Brain microvascular endothelial cell (primary cell): ENCODE measurements at regions not wholly inside any gene's neighbourhood (a gene's known extent, or its start where the extent isn't known, plus 50 kb on each side); places are given as distances from the start of the nearest gene placed in this dataset.
"Not testable (repeated sequence)": the region's sequence is repeated elsewhere in the genome, so short reads cannot be mapped to it uniquely, and the experiment has no call there.

Experiments used
- DNase-seq: peaks from one replicate; pipeline ENCODE4 v3.0.0-alpha.2; 2020
- H3K27ac ChIP-seq: fragments of 250-450 bp; sonication (Bioruptor Pico); 2 replicates; pipeline ENCODE4 v1.5.1; 2020; ENCODE audit warnings: mild to moderate bottlenecking, moderate library complexity
- H3K27me3 ChIP-seq: fragments of 250-450 bp; sonication (Bioruptor Pico); replicated peaks from 2 replicates; pipeline ENCODE4 v1.5.1; 2020; ENCODE audit warnings: mild to moderate bottlenecking
- H3K36me3 ChIP-seq: fragments of 250-450 bp; sonication (Bioruptor Pico); replicated peaks from 2 replicates; pipeline ENCODE4 v1.5.1; 2020; ENCODE audit warnings: mild to moderate bottlenecking
- H3K4me3 ChIP-seq: 2 replicates; pipeline ENCODE4 v1.5.1; 2011; ENCODE audit warnings: low read depth, mild to moderate bottlenecking, control low read depth, low read length, moderate library complexity
- in situ Hi-C: cut with HindIII; loops from 2 replicates; pipeline ENCODE4 v1.10.0; 2017; ENCODE audit warnings: low sequenced_read_pairs, low pct_ligation_motif_present
- TF ChIP-seq, protein P1 (sequence below): IDR thresholded peaks from 2 replicates; pipeline ENCODE4 v1.5.1; 2011; ENCODE audit warnings: low read depth, mild to moderate bottlenecking, moderate library complexity, low read length, control low read depth, inconsistent platforms; ENCODE audit errors: missing control alignments

DNA sequence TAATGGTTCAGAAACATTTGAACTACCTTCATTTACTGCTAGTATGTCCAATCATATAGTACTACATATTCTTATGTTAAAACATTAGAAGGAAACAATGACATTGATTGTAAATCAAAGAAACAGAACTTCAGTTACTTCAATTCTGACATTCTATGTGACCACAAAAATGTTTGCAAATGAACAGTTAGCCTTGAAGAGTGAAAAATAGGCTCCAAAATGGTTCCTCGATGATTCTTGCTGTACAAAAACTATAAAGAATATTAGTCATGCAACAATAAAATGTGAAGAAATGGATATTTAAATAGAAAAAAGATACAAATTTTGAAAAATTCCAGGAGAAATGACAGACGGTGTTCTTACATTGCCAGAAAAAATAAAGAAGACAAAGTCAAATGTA, 686.9 kb downstream of the BCKDHB start:
- TF ChIP-seq, protein P1, sequence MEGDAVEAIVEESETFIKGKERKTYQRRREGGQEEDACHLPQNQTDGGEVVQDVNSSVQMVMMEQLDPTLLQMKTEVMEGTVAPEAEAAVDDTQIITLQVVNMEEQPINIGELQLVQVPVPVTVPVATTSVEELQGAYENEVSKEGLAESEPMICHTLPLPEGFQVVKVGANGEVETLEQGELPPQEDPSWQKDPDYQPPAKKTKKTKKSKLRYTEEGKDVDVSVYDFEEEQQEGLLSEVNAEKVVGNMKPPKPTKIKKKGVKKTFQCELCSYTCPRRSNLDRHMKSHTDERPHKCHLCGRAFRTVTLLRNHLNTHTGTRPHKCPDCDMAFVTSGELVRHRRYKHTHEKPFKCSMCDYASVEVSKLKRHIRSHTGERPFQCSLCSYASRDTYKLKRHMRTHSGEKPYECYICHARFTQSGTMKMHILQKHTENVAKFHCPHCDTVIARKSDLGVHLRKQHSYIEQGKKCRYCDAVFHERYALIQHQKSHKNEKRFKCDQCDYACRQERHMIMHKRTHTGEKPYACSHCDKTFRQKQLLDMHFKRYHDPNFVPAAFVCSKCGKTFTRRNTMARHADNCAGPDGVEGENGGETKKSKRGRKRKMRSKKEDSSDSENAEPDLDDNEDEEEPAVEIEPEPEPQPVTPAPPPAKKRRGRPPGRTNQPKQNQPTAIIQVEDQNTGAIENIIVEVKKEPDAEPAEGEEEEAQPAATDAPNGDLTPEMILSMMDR, result no peak
- no peak overlapping the region for H3K27ac ChIP-seq
- H3K27me3 ChIP-seq, result no peaks in the 10 kb centered on the region
- no peak for DNase-seq
- H3K36me3 ChIP-seq, result no peaks in the 10 kb centered on the region
- in situ Hi-C loops, result no loop called here
- no peak overlapping the region for H3K4me3 ChIP-seq

DNA sequence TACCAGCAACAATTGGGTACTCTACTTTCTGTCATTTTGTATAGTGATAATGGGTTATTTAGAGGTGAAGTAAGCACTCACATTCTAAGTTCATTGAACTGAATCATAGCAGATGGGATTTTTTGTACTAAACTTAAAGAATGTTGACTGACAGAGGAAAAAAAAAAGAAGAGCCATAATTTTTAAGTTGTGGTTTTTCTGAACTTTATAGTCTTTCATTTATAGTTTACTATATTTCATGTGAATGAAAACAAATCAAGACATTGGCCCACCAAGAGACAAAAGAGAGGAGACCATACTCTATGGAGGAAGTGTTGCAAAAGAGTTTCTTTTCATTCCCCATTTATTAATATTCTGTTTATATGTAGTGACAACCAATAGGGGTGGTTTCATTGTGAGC, 685.7 kb downstream of the BCKDHB start:
- Histone ChIP-seq H3K27ac (no peak overlapping the region), H3K27me3 (no peaks in the 10 kb centered on the region), H3K36me3 (no peaks in the 10 kb centered on the region), H3K4me3 (no peak overlapping the region)
- in situ Hi-C loops, result no loop called here
- no peak for DNase-seq
- TF ChIP-seq, protein P1, result no peak

DNA sequence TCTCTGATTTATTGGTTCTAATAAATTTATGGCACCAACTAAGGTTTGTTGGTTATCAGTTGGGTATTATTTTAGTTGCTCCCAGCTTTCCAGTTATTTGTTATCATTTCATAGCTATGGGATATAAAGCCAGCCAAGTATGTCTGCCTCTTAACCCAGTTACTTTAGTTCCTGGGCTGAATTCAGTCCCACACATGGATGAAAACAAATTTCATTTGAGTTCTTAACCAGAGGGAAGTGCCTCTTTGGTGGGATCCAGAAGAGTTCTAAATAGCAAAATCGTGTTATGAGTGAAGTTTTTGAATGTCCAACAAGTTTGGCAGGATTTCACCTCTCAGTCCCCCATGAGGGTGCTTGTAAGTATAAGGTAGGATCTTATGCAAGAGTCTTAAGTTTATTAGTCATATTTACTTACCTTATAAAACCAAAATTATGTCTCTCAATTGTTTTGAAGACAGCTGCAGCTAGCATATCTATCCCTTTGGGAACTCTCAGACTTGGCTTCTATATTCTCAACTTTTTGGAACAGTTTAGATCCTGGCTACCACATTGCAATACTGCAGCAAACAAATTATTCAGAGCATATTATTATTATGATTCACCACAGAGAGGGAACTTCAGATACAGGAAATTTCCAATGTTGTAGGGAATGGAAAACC, 683.6 kb downstream of the BCKDHB start:
- H3K36me3 ChIP-seq, result no peaks in the 10 kb centered on the region
- H3K4me3 ChIP-seq, result no peak overlapping the region
- in situ Hi-C loops, result no loop called here
- no peak for DNase-seq
- no peak overlapping the region for H3K27ac ChIP-seq
- TF ChIP-seq, protein P1, result no peak
- no peaks in the 10 kb centered on the region for H3K27me3 ChIP-seq

DNA sequence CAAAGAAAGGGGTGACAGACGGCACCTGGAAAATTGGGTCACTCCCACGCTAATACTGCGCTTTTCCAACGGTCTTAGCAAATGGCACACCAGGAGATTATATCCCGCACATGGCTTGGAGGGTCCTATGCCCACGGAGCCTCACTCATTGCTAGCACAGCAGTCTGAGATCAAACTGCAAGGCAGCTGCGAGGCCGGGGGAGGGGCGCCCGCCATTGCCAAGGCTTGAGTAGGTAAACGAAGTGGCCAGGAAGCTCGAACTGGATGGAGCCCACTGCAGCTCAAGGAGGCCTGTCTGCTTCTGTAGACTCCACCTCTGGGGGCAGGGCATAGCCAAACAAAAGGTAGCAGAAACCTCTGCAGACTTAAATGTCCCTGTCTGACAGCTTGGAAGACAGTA, 676.8 kb downstream of the BCKDHB start:
- in situ Hi-C loops, H3K36me3 ChIP-seq, H3K4me3 ChIP-seq, H3K27me3 ChIP-seq, H3K27ac ChIP-seq, DNase-seq: not testable (repeated sequence)

DNA sequence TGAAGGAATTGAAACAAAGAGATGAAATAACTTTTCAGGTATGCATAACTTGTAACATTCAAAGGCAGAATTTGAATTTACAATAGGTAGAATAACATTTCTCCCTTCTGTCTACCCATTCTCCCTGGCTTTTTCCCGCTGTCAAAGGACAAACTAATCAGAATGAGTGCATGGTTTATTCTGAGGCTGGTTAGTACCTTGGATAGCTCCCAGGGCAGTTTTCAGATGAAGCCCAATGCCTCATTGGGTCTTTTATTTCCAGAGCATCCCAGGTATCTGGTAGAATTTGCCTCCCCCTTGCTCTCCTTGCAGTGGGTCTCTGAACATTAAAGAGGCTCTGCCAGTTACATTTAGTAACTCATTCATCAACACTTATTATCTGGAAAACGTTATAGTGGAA, 665.5 kb downstream of the BCKDHB start:
- DNase-seq, result peak; percentile 58
- H3K27me3 ChIP-seq, result no peaks in the 10 kb centered on the region
- in situ Hi-C loops, result no loop called here
- H3K4me3 ChIP-seq, result no peak overlapping the region
- TF ChIP-seq, protein P1, result no peak
- no peak overlapping the region for H3K27ac ChIP-seq
- no peaks in the 10 kb centered on the region for H3K36me3 ChIP-seq

DNA sequence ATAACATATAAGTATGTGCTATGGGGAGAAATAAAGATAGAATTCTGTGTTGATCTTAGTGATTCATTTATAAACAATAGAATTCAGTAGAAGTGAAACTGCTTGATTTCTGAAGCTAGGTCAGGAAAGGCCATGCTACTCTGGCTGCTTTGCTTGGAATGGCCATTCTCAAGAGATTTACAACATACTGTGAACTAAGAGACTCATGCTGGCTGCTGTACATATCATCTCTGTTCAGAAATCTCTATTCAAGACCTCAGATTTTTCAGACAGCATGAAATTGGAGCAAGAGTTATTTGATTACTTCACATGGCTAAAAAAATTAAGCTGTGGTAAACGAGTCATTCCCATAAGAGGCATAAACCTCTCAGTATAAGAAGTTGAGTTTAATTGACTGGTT, 662.6 kb downstream of the BCKDHB start:
- H3K27ac ChIP-seq, result peak overlapping the region; percentile 13
- in situ Hi-C loops, result no loop called here
- TF ChIP-seq, protein P1, result no peak
- no peak overlapping the region for H3K4me3 ChIP-seq
- peak; percentile 54 for DNase-seq
- no peaks in the 10 kb centered on the region for H3K36me3 ChIP-seq
- no peaks in the 10 kb centered on the region for H3K27me3 ChIP-seq
